Activated naive CD8-positive, alpha-beta T cell treated with anti-CD3 and anti-CD28 coated beads, Interleukin-2, amount 50 U/mL, for 16 hours (primary cell): ENCODE measurements at regions not wholly inside any gene's neighbourhood (a gene's known extent, or its start where the extent isn't known, plus 50 kb on each side); places are given as distances from the start of the nearest gene placed in this dataset.

Source experiments
- DNase-seq: peaks from one replicate; pipeline ENCODE4 v3.0.0-alpha.2; 2020; ENCODE audit warnings: low read depth, low spot score

GRCh38 chr4:180456928-180457327 is 1786.3 kb upstream of the TENM3 start:
- DNase-seq, result no peak

- DNase-seq, result no peak
Observed at GRCh38 chr4:180462116-180462515, 1781.1 kb upstream of the TENM3 start.

- no peak for DNase-seq
Observed at GRCh38 chr4:180465364-180465763, 1777.8 kb upstream of the TENM3 start.

- no peak for DNase-seq
Observed at GRCh38 chr4:180483036-180483435, 1760.2 kb upstream of the TENM3 start.

- DNase-seq, result no peak
Observed at GRCh38 chr4:180485407-180485806, 1757.8 kb upstream of the TENM3 start.

GRCh38 chr4:180486342-180486741 is 1756.9 kb upstream of the TENM3 start:
- no peak for DNase-seq

GRCh38 chr4:180489787-180490186 is 1753.4 kb upstream of the TENM3 start:
- no peak for DNase-seq

- DNase-seq, result no peak
Observed at GRCh38 chr4:180491210-180491609, 1752.0 kb upstream of the TENM3 start.

GRCh38 chr4:180493299-180493698 is 1749.9 kb upstream of the TENM3 start:
- DNase-seq, result no peak

GRCh38 chr4:180500154-180500553 is 1743.0 kb upstream of the TENM3 start:
- no peak for DNase-seq

- DNase-seq, result no peak
Observed at GRCh38 chr4:180512801-180513475, 1730.3 kb upstream of the TENM3 start.

GRCh38 chr4:180518906-180519305 is 1724.3 kb upstream of the TENM3 start:
- no peak for DNase-seq

- no peak for DNase-seq
Observed at GRCh38 chr4:180521181-180521580, 1722.0 kb upstream of the TENM3 start.

GRCh38 chr4:180525523-180526077 is 1717.6 kb upstream of the TENM3 start:
- DNase-seq, result no peak

- DNase-seq, result no peak
Observed at GRCh38 chr4:180528003-180528402, 1715.2 kb upstream of the TENM3 start.

GRCh38 chr4:180530787-180531186 is 1712.4 kb upstream of the TENM3 start:
- no peak for DNase-seq

GRCh38 chr4:180532691-180533090 is 1710.5 kb upstream of the TENM3 start:
- DNase-seq, result no peak

GRCh38 chr4:180538384-180539057 is 1704.7 kb upstream of the TENM3 start:
- DNase-seq, result no peak

GRCh38 chr4:180539284-180539683 is 1703.9 kb upstream of the TENM3 start:
- no peak for DNase-seq

GRCh38 chr4:180541678-180542077 is 1701.5 kb upstream of the TENM3 start:
- no peak for DNase-seq

GRCh38 chr4:180542445-180543100 is 1700.6 kb upstream of the TENM3 start:
- DNase-seq, result no peak

GRCh38 chr4:180550106-180550505 is 1693.1 kb upstream of the TENM3 start:
- no peak for DNase-seq

GRCh38 chr4:180557348-180557747 is 1685.9 kb upstream of the TENM3 start:
- no peak for DNase-seq
